ENCODE measurements at regions not wholly inside any gene's neighbourhood (a gene's known extent, or its start where the extent isn't known, plus 50 kb on each side); places are given as distances from the start of the nearest gene placed in this dataset.

DNA sequence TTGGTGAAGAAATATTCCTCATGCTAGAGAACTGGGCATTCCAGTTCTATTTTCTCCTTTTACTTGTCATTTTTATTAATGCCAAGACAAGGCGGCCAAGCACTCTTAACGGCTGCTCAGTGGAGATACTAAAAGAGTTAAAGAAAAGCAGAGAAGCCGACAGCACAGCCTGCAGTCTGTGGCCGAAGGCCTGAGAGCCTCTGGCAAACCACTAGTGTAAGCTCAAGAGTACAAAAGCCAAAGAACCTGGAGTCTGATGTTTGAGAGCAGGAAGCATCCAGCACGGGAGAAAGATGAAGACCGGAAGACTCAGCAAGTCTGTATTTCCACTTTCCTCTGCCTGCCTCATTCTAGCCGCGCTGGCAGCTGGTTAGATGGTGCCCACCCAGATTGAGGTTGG is 167.1 kb upstream of the FUT9 start:
- DNase-seq = no peak
- no peaks in the 10 kb centered on the region for H3K27me3 ChIP-seq
- no peaks in the 10 kb centered on the region for H3K36me3 ChIP-seq
- H3K4me1 ChIP-seq = no peaks in the 10 kb centered on the region
- H3K27ac ChIP-seq = no peak overlapping the region
- TF ChIP-seq, protein P1, sequence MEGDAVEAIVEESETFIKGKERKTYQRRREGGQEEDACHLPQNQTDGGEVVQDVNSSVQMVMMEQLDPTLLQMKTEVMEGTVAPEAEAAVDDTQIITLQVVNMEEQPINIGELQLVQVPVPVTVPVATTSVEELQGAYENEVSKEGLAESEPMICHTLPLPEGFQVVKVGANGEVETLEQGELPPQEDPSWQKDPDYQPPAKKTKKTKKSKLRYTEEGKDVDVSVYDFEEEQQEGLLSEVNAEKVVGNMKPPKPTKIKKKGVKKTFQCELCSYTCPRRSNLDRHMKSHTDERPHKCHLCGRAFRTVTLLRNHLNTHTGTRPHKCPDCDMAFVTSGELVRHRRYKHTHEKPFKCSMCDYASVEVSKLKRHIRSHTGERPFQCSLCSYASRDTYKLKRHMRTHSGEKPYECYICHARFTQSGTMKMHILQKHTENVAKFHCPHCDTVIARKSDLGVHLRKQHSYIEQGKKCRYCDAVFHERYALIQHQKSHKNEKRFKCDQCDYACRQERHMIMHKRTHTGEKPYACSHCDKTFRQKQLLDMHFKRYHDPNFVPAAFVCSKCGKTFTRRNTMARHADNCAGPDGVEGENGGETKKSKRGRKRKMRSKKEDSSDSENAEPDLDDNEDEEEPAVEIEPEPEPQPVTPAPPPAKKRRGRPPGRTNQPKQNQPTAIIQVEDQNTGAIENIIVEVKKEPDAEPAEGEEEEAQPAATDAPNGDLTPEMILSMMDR (IDR thresholded peaks at IDR 0.05) = no peak
- H3K4me3 ChIP-seq = no peak overlapping the region
- intact Hi-C loops (cut with DNase I) = no loop called here
- no peak overlapping the region for H3K9ac ChIP-seq (ENCODE audit: low read depth in 2 of 2, low read length in 2 of 2)
- H3K9me3 ChIP-seq = no peaks in the 10 kb centered on the region

DNA sequence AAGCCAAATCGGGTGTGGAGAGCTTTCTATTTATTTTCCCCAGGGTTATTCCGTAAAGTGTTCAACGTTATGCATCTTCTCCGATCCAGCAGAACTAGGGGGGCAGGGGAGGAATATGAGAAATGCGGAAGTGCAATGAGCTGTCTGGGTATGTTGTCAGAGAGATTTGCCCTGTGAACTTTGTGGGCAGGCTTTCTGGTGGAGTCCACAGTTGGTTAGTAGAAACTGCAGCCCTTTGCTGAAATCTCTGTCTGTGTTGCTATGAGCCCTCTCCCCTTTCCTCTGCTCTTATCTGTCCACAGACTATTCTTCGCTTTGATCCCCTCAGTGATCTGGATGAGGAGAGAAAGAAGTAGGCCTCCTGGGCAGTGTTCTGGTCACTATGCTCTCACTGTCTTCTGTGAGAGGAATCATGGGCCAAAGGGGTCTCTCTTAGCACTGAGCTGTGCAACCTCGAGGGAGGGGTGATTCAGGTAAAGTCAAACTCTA is 158.9 kb upstream of the FUT9 start:
- no peaks in the 10 kb centered on the region for H3K4me1 ChIP-seq
- no peaks in the 10 kb centered on the region for H3K27me3 ChIP-seq
- DNase-seq = no peak
- H3K9ac ChIP-seq (ENCODE audit: low read depth in 2 of 2, low read length in 2 of 2) = no peak overlapping the region
- TF ChIP-seq, protein P1 (IDR thresholded peaks at IDR 0.05) = no peak
- no peak overlapping the region for H3K27ac ChIP-seq
- intact Hi-C loops (cut with DNase I) = no loop called here
- H3K36me3 ChIP-seq = no peaks in the 10 kb centered on the region
- H3K9me3 ChIP-seq = no peaks in the 10 kb centered on the region
- no peak overlapping the region for H3K4me3 ChIP-seq

DNA sequence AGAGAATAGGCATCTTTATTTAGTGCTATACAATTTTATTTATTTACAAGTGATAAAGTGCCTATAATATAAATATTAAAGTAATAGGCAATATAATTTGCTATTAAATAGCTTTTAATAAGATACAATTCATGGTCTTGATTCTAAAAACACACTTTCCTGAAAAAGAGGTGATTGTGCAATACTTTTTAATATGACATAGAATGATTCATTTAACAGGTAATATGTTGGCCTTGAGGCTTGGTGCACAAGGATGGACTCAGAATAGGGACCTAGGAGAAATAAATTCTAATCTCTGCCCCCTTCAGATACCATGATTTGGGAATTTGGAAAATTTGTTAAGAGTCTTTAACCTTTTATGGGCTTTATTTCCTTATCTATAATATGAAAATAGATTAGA is 149.9 kb upstream of the FUT9 start:
- Histone ChIP-seq H3K9ac (ENCODE audit: low read depth in 2 of 2, low read length in 2 of 2) (no peak overlapping the region), H3K36me3 (no peaks in the 10 kb centered on the region), H3K27me3 (no peaks in the 10 kb centered on the region), H3K4me1 (no peaks in the 10 kb centered on the region), H3K27ac (no peak overlapping the region), H3K9me3 (no peaks in the 10 kb centered on the region), H3K4me3 (no peak overlapping the region)
- TF ChIP-seq, protein P1 (IDR thresholded peaks at IDR 0.05) = no peak
- no peak for DNase-seq
- intact Hi-C loops (cut with DNase I) = loop anchor here (5.0 kb wide), 1 partner anchor 434 kb away; no protein-coding TSS in a partner anchor

DNA sequence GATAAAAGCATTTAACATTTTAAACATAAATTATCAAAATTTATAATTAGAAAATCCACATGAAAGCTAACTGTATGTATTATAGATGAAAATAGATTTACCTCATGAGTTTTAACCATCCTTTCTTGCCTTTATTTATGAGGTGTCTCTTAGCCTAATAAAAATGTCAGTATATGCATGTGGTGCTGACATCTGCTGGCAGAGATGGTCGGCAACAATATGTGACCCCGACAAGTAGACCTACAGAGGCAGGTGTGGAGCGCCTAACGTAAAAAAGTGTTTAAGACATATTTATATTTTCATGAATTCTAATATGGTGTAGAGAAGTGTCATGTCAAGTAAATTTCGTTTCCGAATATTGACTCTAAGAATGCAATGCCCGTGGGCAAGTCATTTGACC is 149.0 kb upstream of the FUT9 start:
- intact Hi-C loops (cut with DNase I) = loop anchor here (5.0 kb wide), 1 partner anchor 434 kb away; no protein-coding TSS in a partner anchor
- DNase-seq = no peak
- Histone ChIP-seq H3K4me1 (no peaks in the 10 kb centered on the region), H3K9ac (ENCODE audit: low read depth in 2 of 2, low read length in 2 of 2) (no peak overlapping the region), H3K9me3 (no peaks in the 10 kb centered on the region), H3K36me3 (no peaks in the 10 kb centered on the region), H3K27me3 (no peaks in the 10 kb centered on the region), H3K27ac (no peak overlapping the region), H3K4me3 (no peak overlapping the region)
- TF ChIP-seq, protein P1 (IDR thresholded peaks at IDR 0.05) = peak; percentile 18

DNA sequence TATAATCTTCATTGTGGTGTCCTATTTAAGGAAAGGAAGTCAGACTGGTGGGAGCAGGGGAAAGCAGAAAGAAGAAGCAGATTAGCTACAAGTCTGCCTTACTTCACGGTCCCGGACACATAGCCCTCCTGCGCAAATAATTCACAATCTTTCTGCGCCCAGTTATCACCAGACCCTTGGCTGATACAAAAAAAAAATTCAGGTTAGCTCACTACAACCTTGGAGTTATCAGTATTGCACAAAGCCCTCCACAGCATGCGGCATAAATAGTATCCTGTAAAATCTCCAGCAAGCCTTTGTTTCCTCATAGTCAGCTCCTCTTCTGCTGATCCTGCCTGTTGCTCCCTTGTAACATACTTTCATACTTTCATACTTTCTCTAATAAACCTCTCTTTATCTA is 148.6 kb upstream of the FUT9 start:
- Histone ChIP-seq H3K4me1 (no peaks in the 10 kb centered on the region), H3K27ac (no peak overlapping the region), H3K27me3 (no peaks in the 10 kb centered on the region), H3K9me3 (no peaks in the 10 kb centered on the region), H3K36me3 (no peaks in the 10 kb centered on the region), H3K9ac (ENCODE audit: low read depth in 2 of 2, low read length in 2 of 2) (no peak overlapping the region), H3K4me3 (no peak overlapping the region)
- no peak for DNase-seq
- intact Hi-C loops (cut with DNase I) = loop anchor here (5.0 kb wide), 1 partner anchor 435 kb away; no protein-coding TSS in a partner anchor
- TF ChIP-seq, protein P1 (IDR thresholded peaks at IDR 0.05) = no peak
